ENCODE measurements at regions not wholly inside any gene's neighbourhood (a gene's known extent, or its start where the extent isn't known, plus 50 kb on each side); places are given as distances from the start of the nearest gene placed in this dataset.
"Not testable (repeated sequence)": the region's sequence is repeated elsewhere in the genome, so short reads cannot be mapped to it uniquely, and the experiment has no call there.

GRCh38 chr19:28577233-28577632, 635.7 kb downstream of the UQCRFS1 start:
- Histone ChIP-seq H3K9me3 (ENCODE audit: low read depth, low read length, poor library complexity, severe bottlenecking) (peaks cover 20% of the 10 kb centered on the region), H3K4me3 (ENCODE audit: low read depth, low read length, poor library complexity, severe bottlenecking) (no peak overlapping the region), H3K27me3 (replicated peaks; ENCODE audit: insufficient read depth, low read depth, low read length, poor library complexity) (no peaks in the 10 kb centered on the region), H3K4me1 (ENCODE audit: insufficient read depth, low read length, poor library complexity, severe bottlenecking) (no peaks in the 10 kb centered on the region), H3K36me3 (ENCODE audit: insufficient read depth, low read length, poor library complexity, severe bottlenecking) (no peaks in the 10 kb centered on the region), H3K27ac (ENCODE audit: low read depth, low read length, poor library complexity, severe bottlenecking) (no peak overlapping the region)
- no TSS peak for BruUV-seq (replicated peaks)
- TF ChIP-seq CTCF (conservative IDR thresholded peaks at IDR 0.05; ENCODE audit: low read depth, low read length) (no peak), EZH2 (IDR thresholded peaks at IDR 0.05; ENCODE audit: borderline replicate concordance, low read depth, low read length, poor library complexity, severe bottlenecking) (no peak)
- intact Hi-C loops (cut with micrococcal nuclease; ENCODE audit: unreplicated experiment): no loop called here
- POLR2A ChIA-PET (ENCODE audit: low non-redundant PET): no interaction called here
- no peak for DNase-seq (ENCODE audit: low spot score)
- CTCF ChIA-PET: no interaction called here

DNA sequence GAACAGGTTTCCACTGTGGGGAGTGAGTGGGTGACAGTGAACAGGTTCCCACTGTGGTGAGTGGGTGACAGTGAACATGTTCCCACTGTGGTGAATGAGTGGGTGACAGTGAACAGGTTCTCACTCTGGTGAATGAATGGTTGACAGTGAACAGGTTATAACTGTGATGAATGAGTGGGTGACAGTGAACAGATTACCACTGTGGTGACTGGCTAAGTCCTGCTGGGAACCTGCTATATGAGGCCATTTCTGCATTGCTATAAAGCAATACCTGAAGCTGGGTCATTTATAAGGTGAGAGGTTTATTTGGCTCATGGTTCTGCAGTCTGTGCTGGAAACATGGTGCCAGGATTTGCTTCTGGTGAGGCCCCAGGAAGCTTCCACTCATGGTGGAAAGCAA, 637.1 kb downstream of the UQCRFS1 start:
- POLR2A ChIA-PET (ENCODE audit: low non-redundant PET): no interaction called here
- Histone ChIP-seq H3K4me3 (ENCODE audit: low read depth, low read length, poor library complexity, severe bottlenecking) (no peak overlapping the region), H3K27ac (ENCODE audit: low read depth, low read length, poor library complexity, severe bottlenecking) (no peak overlapping the region), H3K27me3 (replicated peaks; ENCODE audit: insufficient read depth, low read depth, low read length, poor library complexity) (no peaks in the 10 kb centered on the region), H3K36me3 (ENCODE audit: insufficient read depth, low read length, poor library complexity, severe bottlenecking) (no peaks in the 10 kb centered on the region), H3K9me3 (ENCODE audit: low read depth, low read length, poor library complexity, severe bottlenecking) (peaks cover 22% of the 10 kb centered on the region), H3K4me1 (ENCODE audit: insufficient read depth, low read length, poor library complexity, severe bottlenecking) (no peaks in the 10 kb centered on the region)
- TF ChIP-seq CTCF (conservative IDR thresholded peaks at IDR 0.05; ENCODE audit: low read depth, low read length): no peak
- no peak for DNase-seq (ENCODE audit: low spot score)
- CTCF ChIA-PET: no interaction called here
- BruUV-seq (replicated peaks): no TSS peak
- intact Hi-C loops (cut with micrococcal nuclease; ENCODE audit: unreplicated experiment): no loop called here

GRCh38 chr19:28575312-28575711, 637.6 kb downstream of the UQCRFS1 start:
- H3K27ac ChIP-seq (ENCODE audit: low read depth, low read length, poor library complexity, severe bottlenecking); intact Hi-C loops (cut with micrococcal nuclease; ENCODE audit: unreplicated experiment); CTCF ChIA-PET; POLR2A ChIA-PET (ENCODE audit: low non-redundant PET); H3K4me1 ChIP-seq (ENCODE audit: insufficient read depth, low read length, poor library complexity, severe bottlenecking); H3K36me3 ChIP-seq (ENCODE audit: insufficient read depth, low read length, poor library complexity, severe bottlenecking); H3K27me3 ChIP-seq (replicated peaks; ENCODE audit: insufficient read depth, low read depth, low read length, poor library complexity); H3K4me3 ChIP-seq (ENCODE audit: low read depth, low read length, poor library complexity, severe bottlenecking); DNase-seq (ENCODE audit: low spot score); BruUV-seq (replicated peaks): not testable (repeated sequence)
- H3K9me3 ChIP-seq (ENCODE audit: low read depth, low read length, poor library complexity, severe bottlenecking): peaks cover 22% of the 10 kb centered on the region

- BruUV-seq (replicated peaks): no TSS peak
- CTCF ChIA-PET: no interaction called here
- intact Hi-C loops (cut with micrococcal nuclease; ENCODE audit: unreplicated experiment): no loop called here
Observed at GRCh38 chr19:28574212-28574611, 638.7 kb downstream of the UQCRFS1 start.

More at GRCh38 chr19:28574212-28574611, 638.7 kb downstream of the UQCRFS1 start:
- DNase-seq (ENCODE audit: low spot score): no peak
- Histone ChIP-seq H3K27ac (ENCODE audit: low read depth, low read length, poor library complexity, severe bottlenecking) (no peak overlapping the region), H3K9me3 (ENCODE audit: low read depth, low read length, poor library complexity, severe bottlenecking) (peaks cover 22% of the 10 kb centered on the region), H3K36me3 (ENCODE audit: insufficient read depth, low read length, poor library complexity, severe bottlenecking) (no peaks in the 10 kb centered on the region), H3K4me3 (ENCODE audit: low read depth, low read length, poor library complexity, severe bottlenecking) (no peak overlapping the region), H3K27me3 (replicated peaks; ENCODE audit: insufficient read depth, low read depth, low read length, poor library complexity) (no peaks in the 10 kb centered on the region), H3K4me1 (ENCODE audit: insufficient read depth, low read length, poor library complexity, severe bottlenecking) (no peaks in the 10 kb centered on the region)
- POLR2A ChIA-PET (ENCODE audit: low non-redundant PET): no interaction called here
- TF ChIP-seq CTCF (conservative IDR thresholded peaks at IDR 0.05; ENCODE audit: low read depth, low read length) (no peak), EZH2 (IDR thresholded peaks at IDR 0.05; ENCODE audit: borderline replicate concordance, low read depth, low read length, poor library complexity, severe bottlenecking) (no peak)
